Stomach (tissue), 8 donors: ENCODE measurements at regions not wholly inside any gene's neighbourhood (a gene's known extent, or its start where the extent isn't known, plus 50 kb on each side); places are given as distances from the start of the nearest gene placed in this dataset.

Experiments
- DNase-seq, 2 donors: peaks; one replicate each; pipeline versions ENCODE4 v3.0.0 to v3.0.0-alpha.2; 2013 to 2019
- H3K27ac ChIP-seq, 5 donors: fragments of 200-600 bp in 4 of 5; sonication (generic) in 4 of 5; one replicate each; pipeline ENCODE4 v1.5.1; 2013 to 2019; ENCODE audit warnings: mild to moderate bottlenecking in 1 of 5, moderate library complexity in 1 of 5
- H3K27me3 ChIP-seq, 3 donors: fragments of 200-600 bp; sonication (generic); one replicate each; pipeline ENCODE4 v1.5.1; 2017 to 2019; ENCODE audit warnings: mixed run types in 1 of 3
- H3K36me3 ChIP-seq, 4 donors: fragments of 200-600 bp; sonication (generic); 1 replicate in 3 of 4; 2 replicates in 1 of 4; pipeline ENCODE4 v1.5.1; 2016 to 2019
- H3K4me1 ChIP-seq, 4 donors: fragments of 200-600 bp; sonication (generic); one replicate each; pipeline ENCODE4 v1.5.1; 2016 to 2019
- H3K4me3 ChIP-seq, 4 donors: fragments of 200-600 bp; sonication (generic) in 3 of 4; one replicate each; pipeline ENCODE4 v1.5.1; 2016 to 2019; ENCODE audit warnings: mild to moderate bottlenecking in 1 of 4
- H3K9me3 ChIP-seq, 4 donors: fragments of 200-600 bp; sonication (generic); one replicate each; pipeline ENCODE4 v1.5.1; 2016 to 2019
- CTCF ChIP-seq, 7 experiments: fragments of 450-650 bp in 4 of 7; fragments of 200-600 bp in 3 of 7; sonication (generic) in 3 of 7; IDR thresholded peaks; one replicate each; pipeline ENCODE4 v1.5.1; 2016 to 2019; ENCODE audit warnings: antibody characterized with exemption in 7 of 7, control low read depth in 2 of 7, mild to moderate bottlenecking in 1 of 7
- EP300 ChIP-seq: sonication (generic); formaldehyde crosslinking; IDR thresholded peaks from one replicate; pipeline ENCODE4 v1.6.1; 2017; ENCODE audit warnings: antibody characterized with exemption
- POLR2A ChIP-seq, 4 donors: fragments of 450-650 bp; IDR thresholded peaks; one replicate each; pipeline ENCODE4 v1.6.1; 2016; ENCODE audit warnings: antibody characterized with exemption in 4 of 4, control low read depth in 2 of 4, mild to moderate bottlenecking in 1 of 4, moderate library complexity in 1 of 4
- POLR2AphosphoS5 ChIP-seq, 3 donors: sonication (generic); formaldehyde crosslinking; IDR thresholded peaks; one replicate each; pipeline ENCODE4 v1.6.1; 2016; ENCODE audit warnings: antibody characterized with exemption in 3 of 3
- WGBS, 5 donors: extraction: QIAGEN DNeasy Blood & Tissue Kit in 3 of 5; methylation state at CpG; one replicate each; pipeline versions ENCODE4 v1.1.5 to v1.1.7; 2013 to 2018; 5-methylcytosine and 5-hydroxymethylcytosine counted together
- intact Hi-C: fragments of 100-400 bp; cut with DNase I; formaldehyde crosslinking; loops from one replicate; pipeline ENCODE4 v1.15.1; 2023; ENCODE audit warnings: low total_unique reads
- donor health status: healthy with polysubstance abuse.
- donor health status: Bipolar disorder and iron deficiency.
- donor health status: healthy.

DNA sequence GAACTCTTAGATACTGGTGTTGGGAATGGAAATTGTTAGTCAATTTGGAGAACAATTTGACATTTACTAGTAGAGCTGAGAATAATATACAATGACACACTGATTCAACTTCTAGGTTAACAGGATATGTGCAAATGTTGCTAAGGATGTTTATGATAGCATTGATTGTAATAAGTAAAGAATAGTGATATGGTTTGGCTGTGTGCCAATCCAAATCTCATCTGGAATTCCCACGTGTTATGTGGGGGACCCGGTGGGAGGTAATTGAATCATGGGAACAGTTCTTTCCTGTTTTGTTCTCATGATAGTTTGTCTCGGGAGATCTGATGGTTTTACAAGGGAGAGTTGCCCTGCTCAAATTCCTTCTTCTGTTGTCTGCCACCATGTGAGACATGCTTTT is 302.4 kb upstream of the TMPRSS15 start:
- intact Hi-C loops = no loop called here
- H3K4me1 ChIP-seq = no peaks in the 10 kb centered on the region
- H3K4me3 ChIP-seq = no peak overlapping the region
- no peak for TF ChIP-seq POLR2AphosphoS5 (IDR thresholded peaks at IDR 0.05)
- no peak for TF ChIP-seq CTCF (IDR thresholded peaks at IDR 0.05)
- TF ChIP-seq EP300 = no peak
- TF ChIP-seq POLR2A (IDR thresholded peaks at IDR 0.05) = no peak
- no peak for DNase-seq
- no peak overlapping the region for H3K27ac ChIP-seq
- 27 to 39% (median 34%) methylated on average over 3 of the region's 3 CpGs for WGBS, 5 donors
- H3K27me3 ChIP-seq = no peaks in the 10 kb centered on the region
- H3K36me3 ChIP-seq = no peaks in the 10 kb centered on the region
- H3K9me3 ChIP-seq = no peaks in the 10 kb centered on the region

DNA sequence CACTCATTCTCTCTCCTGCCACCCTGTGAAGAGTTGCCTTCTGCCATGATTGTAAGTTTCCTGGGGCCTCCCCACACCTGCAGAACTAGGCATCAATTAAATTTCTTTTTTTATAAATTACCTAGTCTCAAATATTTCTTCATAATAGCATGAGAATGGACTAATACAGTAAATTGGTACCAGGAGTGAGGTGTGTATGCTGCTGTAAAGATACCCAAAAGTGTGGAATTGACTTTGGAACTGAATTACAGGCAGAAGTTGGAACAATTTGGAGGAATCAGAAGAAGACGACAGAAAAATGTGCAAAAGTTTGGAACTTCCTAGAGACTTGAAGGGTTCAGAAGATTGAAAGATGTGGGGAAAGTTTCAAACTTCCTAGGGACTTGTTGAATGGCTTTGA is 308.1 kb upstream of the TMPRSS15 start:
- no peaks in the 10 kb centered on the region for H3K27me3 ChIP-seq

GRCh38 chr21:18715606-18716005 is 312.0 kb upstream of the TMPRSS15 start:
- H3K4me3 ChIP-seq = no peak overlapping the region
- TF ChIP-seq CTCF (IDR thresholded peaks at IDR 0.05) = no peak
- no peak for TF ChIP-seq POLR2A (IDR thresholded peaks at IDR 0.05)
- H3K27ac ChIP-seq = peak overlapping the region in 2 of 5 donors; percentile 10 to 12
- no peak for DNase-seq
- H3K4me1 ChIP-seq = peaks cover 0 to 15% (median 0%) of the 10 kb centered on the region in 4 donors
- H3K9me3 ChIP-seq = peaks cover 3 to 16% (median 4%) of the 10 kb centered on the region in 4 donors
- intact Hi-C loops = no loop called here
- no peaks in the 10 kb centered on the region for H3K27me3 ChIP-seq
- 16 to 38% (median 32%) methylated on average over 3 of the region's 3 CpGs for WGBS, 5 donors
- no peaks in the 10 kb centered on the region for H3K36me3 ChIP-seq

More for the DNA sequence above, 308.1 kb upstream of the TMPRSS15 start:
- Histone ChIP-seq H3K4me3 (no peak overlapping the region), H3K27ac (no peak overlapping the region), H3K9me3 (peaks cover 3 to 16% (median 4%) of the 10 kb centered on the region in 4 donors), H3K36me3 (no peaks in the 10 kb centered on the region), H3K4me1 (peaks cover 0 to 8% (median 0%) of the 10 kb centered on the region in 4 donors)
- 74 to 94% (median 90%) methylated on average over 1 of the region's 1 CpG for WGBS, 5 donors
- DNase-seq = no peak
- intact Hi-C loops = no loop called here
- no peak for TF ChIP-seq POLR2AphosphoS5 (IDR thresholded peaks at IDR 0.05)
- TF ChIP-seq POLR2A (IDR thresholded peaks at IDR 0.05) = no peak
- no peak for TF ChIP-seq CTCF (IDR thresholded peaks at IDR 0.05)

DNA sequence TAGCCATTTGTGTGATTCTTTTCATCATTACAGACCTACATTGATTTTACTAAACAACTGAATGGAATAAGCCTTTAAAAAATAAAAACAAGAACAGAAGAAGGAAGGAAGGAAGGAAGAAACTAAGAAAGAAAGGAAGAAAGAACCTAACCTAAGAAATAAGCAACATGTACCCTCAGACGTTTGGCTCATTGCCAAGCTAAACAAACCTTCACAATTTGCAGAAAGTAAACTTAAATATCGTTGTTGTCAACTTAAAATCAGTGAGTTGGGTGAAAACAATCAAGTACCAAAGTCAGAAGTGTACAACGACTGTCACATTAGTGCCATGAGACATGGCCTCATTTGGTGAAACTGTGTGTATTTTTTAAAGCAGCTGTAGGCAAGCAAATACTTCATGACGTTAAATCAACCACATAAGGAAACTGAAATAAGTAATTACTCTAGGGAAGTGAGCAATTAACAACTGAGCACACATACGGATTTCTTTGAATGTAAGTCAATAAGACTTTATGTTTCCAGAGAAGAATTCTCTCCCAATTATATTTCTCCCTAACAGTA is 313.1 kb upstream of the TMPRSS15 start:
- 5 to 18% (median 9%) methylated on average over 5 of the region's 5 CpGs for WGBS, 5 donors

More for the DNA sequence above, 313.1 kb upstream of the TMPRSS15 start:
- no peaks in the 10 kb centered on the region for H3K27me3 ChIP-seq
- intact Hi-C loops = no loop called here
- peaks cover 2 to 11% (median 4%) of the 10 kb centered on the region in 4 donors for H3K9me3 ChIP-seq
- H3K4me1 ChIP-seq = peaks cover 0 to 15% (median 0%) of the 10 kb centered on the region in 4 donors
- H3K4me3 ChIP-seq = no peak overlapping the region
- peak in 1 of 2 donors; percentile 53 for DNase-seq
- H3K27ac ChIP-seq = no peak overlapping the region
- no peak for TF ChIP-seq CTCF (IDR thresholded peaks at IDR 0.05)
- TF ChIP-seq EP300 = no peak
- no peak for TF ChIP-seq POLR2AphosphoS5 (IDR thresholded peaks at IDR 0.05)
- TF ChIP-seq POLR2A (IDR thresholded peaks at IDR 0.05) = no peak
- H3K36me3 ChIP-seq = no peaks in the 10 kb centered on the region
